ENCODE measurements at regions not wholly inside any gene's neighbourhood (a gene's known extent, or its start where the extent isn't known, plus 50 kb on each side); places are given as distances from the start of the nearest gene placed in this dataset.

- TF ChIP-seq EZH2 (IDR thresholded peaks at IDR 0.05; ENCODE audit: borderline replicate concordance, low read depth, low read length, severe bottlenecking) (no peak), CTCF (IDR thresholded peaks at IDR 0.05; ENCODE audit: borderline replicate concordance, extremely low read depth, low read length, poor library complexity, severe bottlenecking) (no peak)
These were observed 407.0 kb downstream of the AMY1C start for GRCh38 chr1:104156738-104157137.
